AG09309 (cell line): ENCODE measurements at regions not wholly inside any gene's neighbourhood (a gene's known extent, or its start where the extent isn't known, plus 50 kb on each side); places are given as distances from the start of the nearest gene placed in this dataset.

ENCODE experiments used
- DNase-seq: peaks from one replicate; pipeline ENCODE4 v3.0.0-alpha.2; 2010; ENCODE audit warnings: low read depth
- H3K4me3 ChIP-seq: 2 replicates; pipeline ENCODE4 v1.5.1; 2011; ENCODE audit warnings: mild to moderate bottlenecking, low read depth, low read length, moderate library complexity; ENCODE audit not compliant: control insufficient read depth
- TF ChIP-seq, protein P1 (sequence below): IDR thresholded peaks from 2 replicates; pipeline ENCODE4 v1.5.1; 2011; ENCODE audit warnings: mild to moderate bottlenecking, low read depth, low read length, inconsistent platforms; ENCODE audit not compliant: insufficient read depth, control insufficient read depth; ENCODE audit errors: missing control alignments

DNA sequence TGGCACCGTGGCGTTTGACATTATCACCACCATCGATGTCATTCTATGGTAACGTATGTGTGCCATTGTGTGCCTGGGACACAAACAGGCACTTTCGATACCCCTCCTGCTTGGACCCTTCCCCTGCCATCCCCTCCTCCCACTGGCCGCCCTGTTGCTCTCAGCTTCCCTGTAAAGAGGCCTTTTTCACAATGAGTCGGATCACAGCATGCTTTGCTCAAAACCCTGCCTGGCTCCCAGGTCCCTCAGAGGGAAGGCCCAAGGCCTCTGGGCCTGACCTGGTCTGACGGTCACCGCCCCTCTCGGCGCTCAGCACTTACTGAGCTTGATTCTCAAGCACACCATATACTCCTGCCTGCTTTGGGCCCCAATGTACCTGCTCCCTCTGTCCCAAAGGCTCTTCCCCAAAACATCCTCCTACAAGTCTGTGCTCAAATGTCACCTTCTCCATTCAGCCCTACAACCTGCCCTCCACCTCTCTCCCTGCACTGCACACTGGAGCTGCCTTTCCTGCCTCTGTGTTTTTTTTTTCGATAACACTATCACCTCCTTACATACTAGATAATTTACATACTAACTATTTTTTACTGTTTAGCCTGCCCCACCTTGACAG lies 303.8 kb downstream of the SOX9 start:
- no peak overlapping the region for H3K4me3 ChIP-seq
- TF ChIP-seq, protein P1, sequence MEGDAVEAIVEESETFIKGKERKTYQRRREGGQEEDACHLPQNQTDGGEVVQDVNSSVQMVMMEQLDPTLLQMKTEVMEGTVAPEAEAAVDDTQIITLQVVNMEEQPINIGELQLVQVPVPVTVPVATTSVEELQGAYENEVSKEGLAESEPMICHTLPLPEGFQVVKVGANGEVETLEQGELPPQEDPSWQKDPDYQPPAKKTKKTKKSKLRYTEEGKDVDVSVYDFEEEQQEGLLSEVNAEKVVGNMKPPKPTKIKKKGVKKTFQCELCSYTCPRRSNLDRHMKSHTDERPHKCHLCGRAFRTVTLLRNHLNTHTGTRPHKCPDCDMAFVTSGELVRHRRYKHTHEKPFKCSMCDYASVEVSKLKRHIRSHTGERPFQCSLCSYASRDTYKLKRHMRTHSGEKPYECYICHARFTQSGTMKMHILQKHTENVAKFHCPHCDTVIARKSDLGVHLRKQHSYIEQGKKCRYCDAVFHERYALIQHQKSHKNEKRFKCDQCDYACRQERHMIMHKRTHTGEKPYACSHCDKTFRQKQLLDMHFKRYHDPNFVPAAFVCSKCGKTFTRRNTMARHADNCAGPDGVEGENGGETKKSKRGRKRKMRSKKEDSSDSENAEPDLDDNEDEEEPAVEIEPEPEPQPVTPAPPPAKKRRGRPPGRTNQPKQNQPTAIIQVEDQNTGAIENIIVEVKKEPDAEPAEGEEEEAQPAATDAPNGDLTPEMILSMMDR = no peak
- DNase-seq = no peak

DNA sequence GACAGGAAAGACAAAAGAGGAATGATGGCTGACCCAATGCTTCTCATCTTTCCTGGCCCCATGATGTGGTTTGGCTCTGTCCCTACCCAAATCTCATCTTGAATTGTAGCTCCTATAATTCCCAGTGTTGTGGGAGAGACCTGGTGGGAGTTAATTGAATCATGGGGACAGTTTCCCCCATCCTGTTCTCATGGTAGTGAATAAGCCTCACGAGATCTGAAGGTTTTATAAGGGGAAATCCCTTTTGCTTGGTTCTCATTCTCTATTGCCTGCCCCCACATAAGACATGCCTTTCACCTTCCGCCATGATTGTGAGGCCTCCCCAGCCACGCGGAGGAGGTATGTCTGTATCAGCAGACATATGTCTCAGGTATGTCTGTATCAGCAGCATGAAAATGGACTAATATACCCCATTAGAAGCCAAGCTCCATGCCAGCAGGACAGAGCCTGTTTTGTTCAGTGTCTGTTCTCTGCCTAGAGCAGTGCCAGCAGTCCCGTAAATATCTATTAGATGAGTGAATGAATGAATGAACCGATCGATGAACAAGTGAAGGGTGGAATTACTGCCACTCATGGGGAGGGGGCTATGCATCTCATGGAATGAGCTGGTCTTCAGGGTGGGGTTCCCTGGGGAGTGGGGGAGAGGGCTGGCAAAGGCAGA lies 304.4 kb downstream of the SOX9 start:
- no peak overlapping the region for H3K4me3 ChIP-seq
- TF ChIP-seq, protein P1 = no peak
- DNase-seq = no peak

DNA sequence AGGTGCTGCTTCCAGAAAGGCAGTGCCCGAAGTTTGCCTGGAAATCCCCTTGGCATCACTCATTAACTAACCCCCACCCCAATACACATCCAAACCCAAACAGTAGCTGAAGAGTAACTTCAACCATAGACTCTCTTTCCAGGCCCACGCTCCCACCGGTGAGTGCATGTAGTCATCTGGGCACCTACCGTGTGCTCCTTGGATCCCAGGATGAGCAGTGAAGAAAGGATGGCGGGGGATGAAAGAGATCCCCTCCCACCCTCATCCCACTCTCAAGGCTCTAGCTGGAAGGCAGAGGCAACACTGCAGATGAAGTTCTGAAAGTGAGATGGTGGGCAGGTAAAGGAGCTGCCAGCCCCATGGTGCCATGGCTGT lies 305.0 kb downstream of the SOX9 start:
- DNase-seq = no peak
- TF ChIP-seq, protein P1 = no peak
- H3K4me3 ChIP-seq = no peak overlapping the region

DNA sequence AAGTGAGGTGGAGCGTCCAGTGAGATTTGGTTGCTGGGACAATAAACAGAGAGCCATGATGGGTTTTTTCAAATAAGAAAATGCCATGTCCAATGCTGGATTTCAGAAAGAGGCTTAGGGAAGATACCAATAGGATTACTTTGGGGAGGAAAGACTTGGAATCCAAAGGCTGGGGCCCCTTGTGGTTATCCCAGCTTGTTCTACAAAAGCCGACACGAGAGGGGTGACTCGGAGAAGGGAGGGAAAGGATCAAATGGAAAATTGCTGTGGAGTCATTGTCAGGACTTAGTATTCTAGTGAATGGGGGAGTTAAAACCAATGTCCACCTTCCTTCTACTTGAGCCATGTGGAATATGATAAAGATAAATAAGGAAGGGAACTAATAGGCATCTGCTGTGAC lies 305.5 kb downstream of the SOX9 start:
- no peak for DNase-seq
- H3K4me3 ChIP-seq = no peak overlapping the region
- TF ChIP-seq, protein P1 = no peak

DNA sequence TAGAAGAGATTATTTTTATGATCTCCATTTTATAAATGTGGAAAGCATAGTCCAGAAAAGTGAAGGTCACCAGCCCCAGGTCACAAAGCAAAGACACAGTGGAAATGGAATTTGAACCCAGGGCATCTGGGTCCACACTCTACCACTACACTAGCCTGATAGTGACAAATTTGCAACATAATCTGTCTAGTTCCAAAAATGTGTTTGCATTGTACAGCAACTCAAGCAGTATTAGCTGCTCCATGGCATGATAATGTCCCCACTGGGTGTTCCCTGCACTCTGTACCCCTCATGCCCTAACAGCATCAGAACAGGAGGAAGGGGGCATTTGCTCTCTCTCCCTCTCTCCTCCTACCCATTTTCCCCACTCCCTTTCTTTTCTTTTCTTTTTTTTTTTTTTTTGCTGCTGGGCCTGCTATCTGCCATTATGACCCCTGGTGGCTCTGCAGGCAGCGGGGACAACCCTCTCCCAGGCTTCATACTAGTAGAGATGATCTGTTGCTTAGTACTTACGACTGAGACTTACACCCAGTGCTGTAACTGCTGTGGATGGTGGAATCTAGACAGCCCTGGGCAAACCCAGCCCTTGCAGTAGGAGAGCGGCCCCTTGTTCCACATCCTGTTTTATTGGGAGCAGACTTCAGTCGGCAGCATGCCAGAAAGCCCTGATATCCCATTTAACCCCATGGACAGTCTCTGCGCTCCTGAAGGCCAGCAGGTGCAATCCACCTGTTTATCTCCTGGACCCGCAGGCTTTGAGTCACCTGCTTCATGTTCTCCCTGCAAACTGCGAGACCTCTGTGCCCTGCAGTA lies 306.3 kb downstream of the SOX9 start:
- TF ChIP-seq, protein P1 = no peak
- no peak for DNase-seq
- no peak overlapping the region for H3K4me3 ChIP-seq

DNA sequence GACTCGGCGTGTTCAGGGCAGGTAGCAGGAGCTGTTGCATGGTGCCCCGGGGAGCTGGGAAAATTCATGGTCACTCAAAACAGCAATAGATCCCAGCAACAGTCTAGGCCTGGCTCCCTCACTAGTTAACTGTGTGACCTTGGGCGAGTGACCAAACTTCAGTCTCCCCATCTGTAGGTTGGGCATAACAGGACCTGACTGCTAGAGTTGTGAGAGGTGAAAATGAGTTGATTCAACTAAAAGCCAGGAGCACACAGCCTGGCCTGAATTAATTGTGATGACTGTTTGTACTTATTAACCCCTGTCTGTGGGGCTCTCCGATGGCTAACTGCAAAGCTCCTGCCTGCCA lies 306.9 kb downstream of the SOX9 start:
- TF ChIP-seq, protein P1 = no peak
- no peak for DNase-seq
- no peak overlapping the region for H3K4me3 ChIP-seq
